HG02642 (cell line): ENCODE measurements at regions not wholly inside any gene's neighbourhood (a gene's known extent, or its start where the extent isn't known, plus 50 kb on each side); places are given as distances from the start of the nearest gene placed in this dataset.
"Not testable (repeated sequence)": the region's sequence is repeated elsewhere in the genome, so short reads cannot be mapped to it uniquely, and the experiment has no call there.

Experiments used
- ATAC-seq: cut with Tn5 transposase; IDR thresholded peaks from one replicate; pipeline ENCODE4 v1.9.1; 2021; ENCODE audit warnings: mild to moderate bottlenecking; ENCODE audit not compliant: unreplicated experiment, poor library complexity

DNA sequence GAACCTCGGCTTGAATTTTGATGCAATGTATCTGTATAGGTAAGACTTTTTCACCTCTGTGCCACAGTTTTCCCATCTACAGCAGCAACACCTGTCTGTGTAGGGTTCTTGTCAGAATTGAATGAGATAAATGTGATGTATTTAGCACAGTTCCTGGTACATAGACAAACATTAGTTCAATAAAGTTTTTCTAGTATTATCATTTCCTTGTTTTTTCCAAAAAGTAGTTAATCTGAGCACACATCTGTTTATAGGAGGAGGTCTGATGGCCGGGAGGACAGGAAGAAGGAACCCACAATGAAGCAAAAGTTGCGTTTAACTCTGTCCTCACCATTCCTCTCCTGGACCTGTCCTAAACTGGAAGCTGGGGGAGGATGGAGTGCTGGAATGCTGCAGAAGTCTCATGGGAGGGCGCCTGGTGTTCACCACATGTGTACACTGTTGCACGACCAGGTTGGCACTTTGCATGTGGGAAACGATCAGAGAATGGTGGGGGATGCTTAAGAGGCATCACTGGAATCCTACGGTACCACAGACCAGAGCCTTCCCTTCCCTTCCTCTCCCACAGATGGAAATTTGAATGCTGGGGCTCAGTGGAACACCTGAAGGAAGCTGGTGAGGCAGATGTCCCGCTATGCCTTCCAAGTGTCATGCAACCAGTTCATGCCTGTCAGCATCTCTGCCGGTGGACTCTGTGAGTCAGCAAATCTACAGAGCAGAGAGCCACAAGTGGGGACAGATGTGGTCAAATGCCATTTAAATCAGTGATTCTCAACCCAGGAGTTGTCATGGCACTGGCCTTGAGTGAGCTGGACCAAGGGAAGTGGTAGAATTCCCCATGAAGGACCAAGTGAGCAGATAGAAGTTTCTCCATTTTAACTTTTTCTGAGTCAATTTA lies 315.6 kb downstream of the DLEU7 start:
- ATAC-seq = no peak

DNA sequence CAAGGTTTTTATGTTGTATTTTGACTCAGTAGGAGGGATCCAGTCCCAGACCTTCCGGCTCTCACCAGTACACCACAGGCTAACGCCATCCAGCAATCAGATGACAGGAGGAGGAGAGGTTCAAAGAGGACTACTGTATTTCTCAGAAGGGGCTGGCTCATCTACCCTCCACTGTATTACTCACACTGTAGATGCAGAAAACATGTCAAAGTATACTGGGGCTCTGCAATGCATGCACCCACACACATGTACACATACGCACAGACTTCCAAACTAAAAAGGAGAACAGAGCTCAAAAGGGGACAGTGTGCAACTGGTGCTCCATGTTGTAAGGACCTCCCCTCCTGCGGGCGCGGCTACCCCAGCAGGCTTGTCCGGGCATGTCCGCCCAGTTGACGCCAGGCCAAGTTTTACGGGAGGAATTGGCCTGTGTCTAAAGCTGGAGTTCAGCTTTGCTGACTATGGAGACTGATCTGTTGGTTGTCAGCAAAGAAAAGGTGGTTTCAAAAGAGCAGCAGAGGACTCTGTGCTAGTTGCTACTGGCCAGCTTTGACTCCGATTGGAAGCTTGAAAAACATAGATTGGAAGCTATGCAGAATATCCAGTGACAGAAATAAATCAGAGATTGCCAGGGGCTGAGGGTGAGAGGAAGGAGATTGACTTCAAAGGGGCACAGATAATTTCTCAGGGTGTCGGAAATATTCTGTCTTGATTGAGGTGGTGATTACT lies 314.2 kb downstream of the DLEU7 start:
- ATAC-seq = no peak

DNA sequence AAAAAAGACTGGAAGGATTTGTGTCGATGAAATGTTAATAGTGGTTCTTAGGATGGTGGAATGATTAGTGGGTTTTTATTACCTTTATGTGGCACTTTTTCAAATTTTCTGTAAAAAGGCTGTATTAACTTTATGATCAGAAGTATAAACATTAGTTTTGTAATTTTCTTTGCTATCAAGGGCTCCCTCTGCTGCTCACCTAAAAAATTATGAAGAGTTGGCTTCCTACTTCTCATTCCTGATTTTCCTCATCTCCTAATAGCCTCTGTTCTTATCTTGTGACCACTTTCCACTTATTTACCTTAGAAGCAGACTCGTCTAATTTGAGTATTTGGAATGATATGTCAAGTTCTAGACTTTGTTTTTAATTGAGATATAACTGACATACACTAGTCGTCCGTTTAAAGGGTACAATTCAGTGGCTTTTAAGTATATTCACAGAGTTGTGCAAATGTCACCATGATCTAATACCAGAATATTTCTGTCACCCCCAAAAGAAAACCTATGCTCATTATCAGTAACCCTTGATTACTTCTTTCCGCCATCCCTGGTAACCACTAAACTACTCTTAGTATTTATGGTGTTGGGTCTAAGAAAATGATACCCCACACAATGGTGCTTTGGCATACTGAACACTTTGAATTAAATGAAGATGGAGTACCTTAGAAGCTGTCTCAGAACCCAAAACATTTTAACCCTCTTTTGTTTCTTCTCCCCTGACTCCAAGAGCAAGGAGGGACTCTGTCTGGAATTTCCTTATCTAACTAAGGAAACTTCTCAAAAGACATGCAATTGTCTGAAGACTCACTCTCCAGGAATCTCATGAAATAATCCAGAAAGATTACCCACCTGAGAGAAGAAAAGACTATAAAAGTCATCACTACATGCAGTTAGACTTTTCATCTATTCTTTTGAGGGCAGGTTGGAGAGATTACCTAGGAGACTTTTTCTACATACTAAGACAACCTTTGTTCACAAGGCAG lies 311.3 kb downstream of the DLEU7 start:
- ATAC-seq = no peak

DNA sequence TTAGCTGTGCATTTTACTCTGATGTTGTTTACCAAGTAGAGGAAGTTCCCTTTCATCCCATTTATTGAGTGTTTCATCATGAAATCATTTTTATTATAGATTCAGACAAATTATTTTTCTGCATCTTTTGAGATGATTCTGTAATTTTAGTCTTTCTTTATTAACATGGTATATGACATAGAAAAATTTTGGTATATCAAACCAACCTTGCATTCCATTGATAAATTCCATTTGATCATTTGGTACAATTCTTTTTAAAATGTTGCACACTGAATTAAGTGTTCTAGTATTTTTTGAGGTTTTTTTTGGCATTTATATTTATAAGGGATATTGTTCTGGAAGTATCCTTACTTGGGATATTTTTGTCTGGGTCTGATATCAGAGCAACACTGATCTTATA lies 308.4 kb downstream of the DLEU7 start:
- no peak for ATAC-seq

DNA sequence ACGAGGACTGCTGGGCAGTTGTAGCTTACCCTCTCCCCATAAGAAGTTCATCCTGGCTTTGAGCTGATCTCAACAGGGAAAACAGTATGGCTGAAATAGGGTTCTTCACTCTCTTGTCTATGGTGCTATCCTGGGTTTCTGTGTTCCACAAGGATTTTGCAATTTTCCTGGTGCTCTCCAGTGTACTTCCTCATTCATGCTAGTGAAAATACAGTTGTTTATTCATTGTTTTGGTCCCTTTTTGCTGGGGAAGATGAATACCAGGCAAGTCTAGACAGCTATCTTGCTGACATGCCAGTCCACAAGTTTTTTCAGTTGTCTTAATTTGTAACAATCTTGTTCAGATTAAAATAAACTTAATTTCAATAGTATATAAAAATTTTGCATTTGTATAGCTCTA lies 306.5 kb downstream of the DLEU7 start:
- ATAC-seq = no peak

DNA sequence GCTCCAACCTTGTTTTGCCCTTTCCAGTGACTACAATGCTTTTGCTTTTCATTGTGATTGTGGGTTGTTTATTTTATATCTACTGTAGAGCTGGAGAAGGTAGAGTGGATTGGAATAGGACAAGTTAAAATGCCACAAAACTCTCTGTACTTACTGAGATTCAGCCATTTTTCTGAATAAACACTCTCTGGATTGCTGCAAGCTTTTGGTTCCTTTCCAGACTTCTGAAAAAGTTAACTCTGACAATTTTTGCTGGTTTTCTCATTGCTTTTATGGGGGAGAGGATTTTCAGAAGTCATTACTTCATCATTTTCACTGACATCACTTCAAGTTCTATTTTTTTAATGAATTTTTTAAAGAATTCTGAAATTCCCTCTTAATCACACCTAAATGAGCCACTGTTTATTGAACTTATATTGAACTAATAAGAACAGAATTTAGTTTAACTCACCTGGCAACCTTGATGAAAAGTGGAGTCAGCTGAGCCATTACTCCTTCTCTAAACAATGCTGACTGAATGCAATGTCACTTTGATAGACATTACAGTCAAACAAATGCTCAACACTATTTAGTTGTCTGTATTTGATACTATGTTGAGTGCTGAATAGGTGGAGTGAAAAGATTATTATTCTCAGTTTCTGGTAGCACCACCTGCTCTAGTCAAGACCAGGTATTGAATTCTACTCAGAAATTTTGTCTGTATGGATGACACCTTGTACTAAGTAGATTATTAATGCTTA lies 303.5 kb downstream of the DLEU7 start:
- ATAC-seq = no peak

DNA sequence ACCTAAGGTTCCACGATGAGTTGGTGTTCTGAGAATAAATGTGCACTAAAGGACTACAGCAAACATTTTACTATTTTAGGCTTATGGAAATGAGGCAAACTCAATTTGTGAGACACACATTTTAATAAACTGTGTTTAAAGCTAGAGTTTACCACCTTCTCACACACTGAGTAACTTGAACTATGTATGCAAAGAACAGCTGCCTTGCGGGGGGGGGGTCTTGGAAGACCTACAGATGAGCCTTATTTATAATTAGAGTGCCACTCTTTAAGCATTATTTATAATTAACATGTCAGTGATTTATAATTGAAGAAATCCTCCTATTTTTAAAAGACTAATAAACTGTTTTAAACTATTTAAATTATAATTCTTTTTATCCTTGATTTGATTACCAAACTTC lies 300.4 kb downstream of the DLEU7 start:
- no peak for ATAC-seq

DNA sequence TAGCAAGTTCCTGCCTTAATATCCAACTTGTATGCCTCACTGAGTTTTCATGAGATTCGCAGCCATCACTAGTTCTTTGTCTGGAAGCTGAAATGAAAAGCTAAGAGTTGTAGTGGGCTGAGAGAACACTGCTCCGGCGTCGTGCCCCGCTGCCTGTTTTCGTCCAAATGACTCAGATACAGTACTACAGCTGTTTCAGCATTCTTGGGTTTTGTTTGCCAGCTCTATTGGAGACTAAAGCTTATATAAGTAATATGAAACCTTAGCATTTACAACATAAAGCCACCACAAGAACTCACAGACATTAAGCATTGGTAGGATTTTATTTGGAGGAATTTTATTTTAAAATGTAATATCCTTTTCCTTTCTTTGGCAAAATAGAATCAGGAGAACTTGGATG lies 299.7 kb downstream of the DLEU7 start:
- ATAC-seq = no peak

DNA sequence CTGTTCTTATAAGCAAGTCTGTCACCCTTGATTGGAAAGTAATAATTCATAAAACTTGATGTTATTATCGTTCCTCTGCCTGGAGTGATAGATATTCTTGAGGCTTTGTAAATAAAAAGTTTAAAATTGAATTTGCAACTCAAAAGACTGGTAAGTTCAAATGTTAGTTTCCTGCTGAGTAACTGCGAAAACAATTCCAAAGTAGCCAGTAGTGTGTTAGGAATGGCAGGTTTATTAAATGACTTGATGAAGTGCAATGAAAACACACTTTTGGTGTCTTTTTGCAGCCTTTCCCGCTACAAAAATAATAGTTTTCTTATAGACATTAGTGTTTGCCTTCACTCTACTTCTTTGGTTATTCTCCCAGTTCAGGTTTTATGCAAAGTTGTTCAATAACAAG lies 299.3 kb downstream of the DLEU7 start:
- no peak for ATAC-seq

DNA sequence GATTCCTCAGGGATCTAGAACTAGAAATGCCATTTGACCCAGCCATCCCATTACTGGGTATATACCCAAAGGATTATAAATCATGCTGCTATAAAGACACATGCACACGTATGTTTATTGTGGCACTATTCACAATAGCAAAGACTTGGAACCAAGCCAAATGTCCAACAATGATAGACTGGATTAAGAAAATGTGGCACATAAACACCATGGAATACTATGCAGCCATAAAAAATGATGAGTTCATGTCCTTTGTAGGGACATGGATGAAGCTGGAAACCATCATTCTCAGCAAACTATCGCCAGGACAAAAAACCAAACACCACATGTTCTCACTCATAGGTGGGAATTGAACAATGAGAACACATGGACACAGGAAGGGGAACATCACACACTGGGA lies 296.3 kb downstream of the DLEU7 start:
- ATAC-seq = not testable (repeated sequence)

DNA sequence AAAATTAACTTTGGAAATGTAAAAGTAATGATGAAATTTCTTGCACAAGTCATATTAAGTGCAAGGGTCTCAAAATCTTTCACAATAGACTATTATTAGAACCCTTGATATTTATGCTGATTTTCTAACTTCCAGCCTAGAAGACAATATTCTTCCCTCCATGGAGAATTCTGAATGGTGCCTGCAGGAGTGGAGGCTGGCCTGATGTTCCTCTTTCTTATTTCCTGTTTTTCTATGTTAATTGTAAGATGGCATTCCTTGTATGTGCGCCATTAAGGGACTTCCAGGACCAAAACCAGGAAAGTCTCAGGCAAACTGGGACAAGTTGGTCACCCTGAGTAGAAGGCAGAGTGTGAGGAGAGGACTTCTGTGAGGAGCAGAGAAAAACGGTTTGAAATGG lies 294.9 kb downstream of the DLEU7 start:
- no peak for ATAC-seq

DNA sequence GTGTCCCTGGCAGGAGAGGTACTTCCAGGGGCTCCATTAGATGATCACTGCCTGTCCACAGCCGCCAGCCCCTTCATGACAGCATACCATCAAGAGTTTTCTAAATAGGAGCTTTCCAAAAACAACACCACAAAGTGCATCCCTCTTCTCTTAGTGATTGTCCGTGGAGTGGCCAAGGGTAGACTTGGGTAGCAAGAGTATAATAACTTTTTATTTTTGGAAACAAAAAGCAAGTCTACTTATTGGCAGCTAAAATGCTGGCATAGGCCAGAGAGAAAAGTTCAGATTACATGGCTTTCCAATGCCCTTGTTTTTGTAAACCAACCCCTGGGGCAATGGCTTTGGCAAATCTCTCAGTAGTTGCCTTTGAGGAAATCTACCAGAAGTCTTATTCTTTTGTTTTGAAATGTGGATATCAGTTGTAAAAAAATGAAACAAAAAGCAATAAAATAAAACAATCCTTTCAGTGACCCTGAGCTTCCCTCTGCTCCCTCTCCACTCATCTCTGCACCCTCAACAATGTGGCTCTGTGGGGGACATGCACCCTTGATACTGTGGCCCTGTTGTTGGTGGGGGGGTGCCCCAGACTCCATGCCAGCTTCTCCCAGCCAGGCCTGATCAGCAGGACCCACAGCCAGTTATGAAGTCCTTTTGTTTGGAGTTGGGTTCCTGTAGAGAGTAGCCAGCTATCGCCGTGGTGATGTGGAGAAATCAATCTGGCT lies 294.1 kb downstream of the DLEU7 start:
- ATAC-seq = no peak

DNA sequence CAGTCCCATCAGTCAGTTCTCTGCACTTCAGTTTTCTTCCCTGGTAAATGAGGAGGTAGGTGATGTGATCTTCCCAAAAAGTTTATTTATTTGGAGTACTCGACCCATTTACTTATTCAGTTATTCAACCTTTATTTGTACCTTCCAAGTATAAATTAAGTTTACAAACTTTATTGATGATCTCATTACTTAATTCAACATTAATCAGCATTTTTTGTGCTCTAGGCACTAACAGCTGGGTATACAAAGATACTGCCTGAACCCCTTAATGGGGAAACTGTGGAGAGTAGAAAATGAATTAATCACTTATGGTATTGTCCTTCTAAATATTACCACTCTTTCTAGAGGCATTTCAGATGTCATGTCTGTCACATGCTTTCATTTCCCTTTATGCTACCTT lies 293.3 kb downstream of the DLEU7 start:
- ATAC-seq = no peak

DNA sequence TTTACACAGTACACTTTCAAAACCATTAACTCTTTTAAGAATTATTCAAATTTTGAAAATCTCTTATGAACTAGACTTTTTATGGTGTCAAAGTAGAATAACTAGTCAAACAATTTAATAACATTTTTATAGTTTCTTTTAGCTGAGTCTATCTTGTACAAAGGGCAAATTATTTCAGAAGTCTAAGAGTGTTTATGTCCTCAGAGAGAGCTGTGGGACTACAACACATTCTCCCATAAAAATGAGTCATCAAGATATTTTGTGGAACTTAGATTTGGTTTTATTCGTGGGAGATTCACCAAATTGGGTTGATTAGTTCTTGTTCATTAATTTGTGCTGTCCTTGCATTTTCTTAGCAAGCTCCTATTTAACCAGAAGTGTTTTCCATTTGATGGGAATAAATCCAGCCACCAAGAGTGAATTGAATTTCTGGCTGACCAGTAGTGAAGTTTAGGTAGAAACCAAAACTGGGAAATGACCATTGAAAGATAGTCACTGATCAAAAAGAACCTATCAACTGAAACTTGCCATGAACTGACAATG lies 291.0 kb downstream of the DLEU7 start:
- no peak for ATAC-seq

DNA sequence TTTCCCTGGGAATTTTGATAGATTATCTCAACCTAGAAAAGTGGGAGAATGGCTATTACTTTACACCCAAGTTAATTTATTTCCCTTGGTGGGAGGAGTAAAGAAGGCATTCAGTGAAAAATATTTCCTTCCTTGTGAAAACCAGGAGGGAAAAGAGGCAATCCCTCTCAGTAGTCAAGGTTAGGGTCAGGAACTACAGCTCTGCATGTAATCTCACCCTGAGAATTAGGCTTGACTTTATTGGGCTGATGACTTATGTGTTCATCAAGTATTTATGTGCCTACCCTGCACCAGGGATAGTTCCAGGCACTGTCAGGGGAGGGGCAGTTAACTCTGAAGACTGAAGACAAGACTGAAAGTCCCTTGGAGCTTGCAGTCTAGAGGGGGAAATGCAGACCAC lies 281.8 kb downstream of the DLEU7 start:
- ATAC-seq = no peak

DNA sequence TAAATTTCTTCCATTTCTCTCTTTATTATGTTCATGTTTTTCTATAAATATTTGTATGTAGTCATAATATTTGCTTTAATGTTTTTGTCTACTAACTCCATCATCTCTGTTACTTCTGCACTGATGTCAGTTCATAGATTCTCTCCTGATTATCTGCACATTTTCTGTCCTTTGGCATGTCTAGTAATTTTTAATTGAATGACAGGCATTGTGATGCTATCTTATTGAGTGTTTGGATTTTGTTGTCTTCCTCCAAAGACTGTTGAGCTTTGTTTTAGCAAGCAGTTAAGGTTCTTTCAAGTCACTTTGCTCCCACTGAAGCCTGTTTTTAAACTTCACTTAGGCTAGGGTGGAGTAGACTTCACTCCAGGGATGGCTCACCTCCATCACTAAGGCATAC lies 276.8 kb downstream of the DLEU7 start:
- no peak for ATAC-seq

DNA sequence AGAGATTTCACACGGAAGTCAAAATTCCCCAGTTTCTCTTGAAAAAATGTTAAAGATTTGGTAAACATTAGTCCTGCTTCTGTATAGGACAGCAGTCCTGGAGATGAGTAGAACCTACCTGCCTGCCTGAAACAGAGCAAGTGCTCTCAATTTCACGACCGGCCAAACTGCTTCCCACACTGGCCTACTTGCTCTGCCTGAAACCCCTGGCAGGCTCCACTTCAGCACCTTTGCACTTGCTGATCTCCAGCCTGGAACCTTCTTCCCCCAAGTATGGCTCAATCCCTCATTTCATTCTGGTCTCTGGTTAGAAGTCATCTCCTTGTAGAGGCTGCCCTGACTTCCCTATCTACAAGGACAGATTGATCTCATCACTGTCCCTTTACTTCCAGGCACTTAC lies 271.4 kb downstream of the DLEU7 start:
- ATAC-seq = no peak

DNA sequence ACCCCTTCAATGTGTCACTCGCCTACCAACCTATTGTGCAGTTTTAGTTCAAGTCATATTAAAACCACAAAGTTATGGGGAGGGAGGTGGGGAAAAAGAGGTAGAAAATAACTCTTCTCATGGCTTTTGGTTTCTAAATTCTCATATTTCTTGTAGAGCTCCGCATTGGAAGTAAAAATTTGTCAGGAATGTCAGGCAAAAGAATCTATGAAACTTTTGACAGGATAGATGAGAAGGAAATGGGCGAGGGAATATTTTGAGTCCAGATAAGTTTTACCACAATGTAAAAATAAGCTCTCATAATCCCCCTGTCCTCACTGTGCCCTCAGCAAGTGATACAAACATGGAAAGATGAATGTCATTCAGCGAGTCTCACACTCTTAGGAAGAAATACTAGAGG lies 270.4 kb downstream of the DLEU7 start:
- ATAC-seq = no peak

DNA sequence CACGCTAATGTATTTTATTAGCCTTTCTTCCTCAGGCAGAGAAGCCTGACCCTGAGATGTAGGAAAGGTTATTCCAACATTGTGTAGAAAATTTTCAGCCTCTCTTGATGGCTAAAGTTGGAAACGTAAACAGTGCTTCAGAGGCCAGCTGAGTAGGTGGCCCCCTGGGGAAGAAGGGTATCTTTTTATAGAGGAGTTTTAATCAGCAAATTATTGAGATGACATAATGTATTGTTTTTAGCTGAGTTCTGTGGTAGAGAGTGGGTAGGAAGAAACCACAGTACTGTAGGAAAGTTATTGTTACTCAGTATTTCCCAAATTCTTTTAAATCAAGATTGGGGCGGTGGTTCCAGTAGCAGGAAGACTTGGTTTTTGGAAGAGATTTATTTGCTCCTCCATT lies 268.8 kb downstream of the DLEU7 start:
- ATAC-seq = no peak
